Endodermal cell (in vitro differentiated cells): ENCODE measurements at regions not wholly inside any gene's neighbourhood (a gene's known extent, or its start where the extent isn't known, plus 50 kb on each side); places are given as distances from the start of the nearest gene placed in this dataset.
A peak's percentile ranks its signal among the peaks of the same experiment; 100 is the strongest.
"Not testable (repeated sequence)": the region's sequence is repeated elsewhere in the genome, so short reads cannot be mapped to it uniquely, and the experiment has no call there.

ENCODE experiments used
- DNase-seq: peaks from one replicate; pipeline ENCODE4 v3.0.0-alpha.2; 2017
- H3K27ac ChIP-seq: 2 replicates; pipeline ENCODE4 v1.5.1; 2013; ENCODE audit warnings: mild to moderate bottlenecking, low read depth, low read length, moderate library complexity
- H3K27me3 ChIP-seq: 2 replicates; pipeline ENCODE4 v1.6.1; 2013; ENCODE audit warnings: mild to moderate bottlenecking, low read length, moderate library complexity; ENCODE audit not compliant: insufficient read depth, control insufficient read depth, poor library complexity, severe bottlenecking
- H3K36me3 ChIP-seq: 2 replicates; pipeline ENCODE4 v1.7.0; 2013; ENCODE audit warnings: mild to moderate bottlenecking, low read length, moderate library complexity; ENCODE audit not compliant: control insufficient read depth, insufficient read depth
- H3K4me1 ChIP-seq: one replicate; pipeline ENCODE4 v1.7.0; 2013; ENCODE audit warnings: low read length; ENCODE audit not compliant: control insufficient read depth, insufficient read depth
- H3K4me3 ChIP-seq: 2 replicates; pipeline ENCODE4 v1.5.1; 2013; ENCODE audit warnings: mild to moderate bottlenecking, low read length, moderate library complexity
- H3K9ac ChIP-seq: 2 replicates; pipeline ENCODE4 v1.6.1; 2013; ENCODE audit warnings: mild to moderate bottlenecking, low read length, moderate library complexity; ENCODE audit not compliant: poor library complexity, severe bottlenecking; ENCODE audit errors: extremely low read depth
- H3K9me3 ChIP-seq: 2 replicates; pipeline ENCODE4 v1.6.1; 2013; ENCODE audit warnings: mild to moderate bottlenecking, low read length, moderate library complexity; ENCODE audit not compliant: control insufficient read depth
- H3K27ac Mint-ChIP-seq: 2 replicates; pipeline ENCODE4 v1.8.0; 2020; ENCODE audit warnings: mixed read lengths
- H3K27me3 Mint-ChIP-seq: 2 replicates; pipeline ENCODE4 v1.8.0; 2021; ENCODE audit warnings: mild to moderate bottlenecking, mixed read lengths; ENCODE audit not compliant: insufficient read depth
- H3K36me3 Mint-ChIP-seq: 2 replicates; pipeline ENCODE4 v1.8.0; 2020; ENCODE audit warnings: low read depth, mixed read lengths
- H3K4me1 Mint-ChIP-seq: 2 replicates; pipeline ENCODE4 v1.8.0; 2020; ENCODE audit warnings: mixed read lengths
- H3K4me3 Mint-ChIP-seq: 2 replicates; pipeline ENCODE4 v1.8.0; 2020; ENCODE audit warnings: mild to moderate bottlenecking, moderate library complexity, mixed read lengths
- H3K9me3 Mint-ChIP-seq: 2 replicates; pipeline ENCODE4 v1.8.0; 2020; ENCODE audit warnings: mild to moderate bottlenecking, mixed read lengths
- WGBS, 2 experiments: methylation state at CpG; one replicate each; pipeline versions ENCODE4 v1.1.5 to v1.1.7; 2013; ENCODE audit warnings: missing lambda C conversion rate in 2 of 2, mixed read lengths in 1 of 2; ENCODE audit not compliant: insufficient coverage in 1 of 2, insufficient read length in 1 of 2; 5-methylcytosine and 5-hydroxymethylcytosine counted together
- TF ChIP-seq, protein P1 (sequence below): fragments of 200-600 bp; sonication (generic); conservative IDR thresholded peaks from 2 replicates; pipeline ENCODE4 v1.5.0; 2021; ENCODE audit warnings: antibody characterized with exemption, mild to moderate bottlenecking

DNA sequence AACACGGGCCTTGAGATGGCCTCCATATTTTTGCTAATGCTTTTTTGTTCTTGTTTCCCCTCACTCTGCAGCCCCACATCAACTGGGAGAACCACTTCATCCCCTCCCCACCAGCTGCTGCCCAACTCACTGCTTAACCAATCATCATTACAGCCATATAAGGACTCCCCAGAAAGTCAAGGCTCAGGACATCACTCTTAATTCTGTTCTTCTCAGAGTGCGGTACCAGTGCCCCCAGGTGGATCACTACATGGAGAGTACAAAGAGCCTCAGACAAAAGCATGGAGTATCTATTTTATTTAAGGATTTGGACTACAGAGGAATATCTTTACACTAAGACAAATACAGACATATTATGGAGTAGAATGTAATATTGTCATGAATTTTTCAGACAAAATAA, 340.6 kb downstream of the PAX3 start:
- 92% methylated on average over 2 of the region's 2 CpGs; no CpG with 5 or more reads in 1 of the 2 experiments for WGBS, 2 experiments
- TF ChIP-seq, protein P1, sequence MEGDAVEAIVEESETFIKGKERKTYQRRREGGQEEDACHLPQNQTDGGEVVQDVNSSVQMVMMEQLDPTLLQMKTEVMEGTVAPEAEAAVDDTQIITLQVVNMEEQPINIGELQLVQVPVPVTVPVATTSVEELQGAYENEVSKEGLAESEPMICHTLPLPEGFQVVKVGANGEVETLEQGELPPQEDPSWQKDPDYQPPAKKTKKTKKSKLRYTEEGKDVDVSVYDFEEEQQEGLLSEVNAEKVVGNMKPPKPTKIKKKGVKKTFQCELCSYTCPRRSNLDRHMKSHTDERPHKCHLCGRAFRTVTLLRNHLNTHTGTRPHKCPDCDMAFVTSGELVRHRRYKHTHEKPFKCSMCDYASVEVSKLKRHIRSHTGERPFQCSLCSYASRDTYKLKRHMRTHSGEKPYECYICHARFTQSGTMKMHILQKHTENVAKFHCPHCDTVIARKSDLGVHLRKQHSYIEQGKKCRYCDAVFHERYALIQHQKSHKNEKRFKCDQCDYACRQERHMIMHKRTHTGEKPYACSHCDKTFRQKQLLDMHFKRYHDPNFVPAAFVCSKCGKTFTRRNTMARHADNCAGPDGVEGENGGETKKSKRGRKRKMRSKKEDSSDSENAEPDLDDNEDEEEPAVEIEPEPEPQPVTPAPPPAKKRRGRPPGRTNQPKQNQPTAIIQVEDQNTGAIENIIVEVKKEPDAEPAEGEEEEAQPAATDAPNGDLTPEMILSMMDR = peak; percentile 77
- no peak overlapping the region for H3K9ac ChIP-seq
- H3K27me3 Mint-ChIP-seq = no peaks in the 10 kb centered on the region
- H3K4me1 ChIP-seq = no peaks in the 10 kb centered on the region
- H3K36me3 ChIP-seq = no peaks in the 10 kb centered on the region
- H3K4me3 ChIP-seq = no peak overlapping the region
- H3K27ac ChIP-seq = no peak overlapping the region
- DNase-seq = peak; percentile 65
- no peak overlapping the region for H3K4me3 Mint-ChIP-seq
- no peaks in the 10 kb centered on the region for H3K27me3 ChIP-seq
- H3K36me3 Mint-ChIP-seq = no peaks in the 10 kb centered on the region
- no peaks in the 10 kb centered on the region for H3K9me3 Mint-ChIP-seq
- H3K9me3 ChIP-seq = no peaks in the 10 kb centered on the region
- H3K27ac Mint-ChIP-seq = no peak overlapping the region
- H3K4me1 Mint-ChIP-seq = peaks cover 14% of the 10 kb centered on the region

DNA sequence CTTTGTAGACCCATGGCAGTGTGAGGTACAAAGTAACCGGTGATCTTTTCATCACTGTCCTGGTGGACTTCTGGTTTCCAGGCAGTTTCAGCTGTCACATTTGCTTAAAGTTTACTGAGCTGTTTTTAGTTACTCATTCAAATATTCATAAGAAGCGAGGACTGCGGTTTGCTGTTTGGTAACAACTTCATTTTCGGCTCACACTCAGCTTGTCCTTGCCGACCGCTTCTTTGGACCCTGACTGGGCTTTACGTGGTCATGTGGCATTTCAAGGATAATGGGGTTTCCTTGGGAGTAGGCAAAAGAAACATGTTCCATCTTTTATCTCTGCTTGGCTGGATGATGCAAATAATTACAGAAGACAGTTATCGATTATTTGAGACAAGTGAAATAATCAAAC, 350.7 kb downstream of the PAX3 start:
- peaks cover 2% of the 10 kb centered on the region for H3K27me3 Mint-ChIP-seq
- TF ChIP-seq, protein P1 = no peak
- no peaks in the 10 kb centered on the region for H3K4me1 ChIP-seq
- H3K9ac ChIP-seq = no peak overlapping the region
- no peak overlapping the region for H3K4me3 ChIP-seq
- H3K9me3 Mint-ChIP-seq = peaks cover 16% of the 10 kb centered on the region
- H3K36me3 Mint-ChIP-seq = peaks cover 9% of the 10 kb centered on the region
- no peak overlapping the region for H3K27ac ChIP-seq
- H3K36me3 ChIP-seq = no peaks in the 10 kb centered on the region
- no peak overlapping the region for H3K27ac Mint-ChIP-seq
- WGBS, 2 experiments = 95 to 99% methylated on average over 7 to 8 of the region's 8 CpGs
- H3K4me3 Mint-ChIP-seq = no peak overlapping the region
- H3K4me1 Mint-ChIP-seq = peaks cover 10% of the 10 kb centered on the region
- DNase-seq = no peak
- peaks cover 6% of the 10 kb centered on the region for H3K9me3 ChIP-seq
- H3K27me3 ChIP-seq = no peaks in the 10 kb centered on the region

DNA sequence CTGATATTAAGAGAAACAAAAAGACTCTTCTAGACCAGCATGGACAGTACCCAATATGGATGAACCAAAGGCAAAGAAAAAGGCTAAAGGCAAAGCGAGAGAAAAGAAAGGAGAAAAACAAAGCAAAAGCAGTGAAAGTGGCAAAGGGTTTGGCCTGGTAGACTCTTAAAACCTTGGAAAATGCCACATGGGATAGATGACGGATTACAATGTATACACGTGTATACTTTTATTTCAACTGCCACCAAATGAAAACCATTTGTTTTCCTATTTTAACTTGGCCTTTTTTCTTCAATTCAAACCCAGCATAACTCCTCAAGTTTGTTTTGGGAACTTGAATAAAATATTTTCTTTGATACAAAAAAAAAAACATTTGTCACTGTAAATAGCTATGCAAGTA, 354.3 kb downstream of the PAX3 start:
- not testable (repeated sequence) for H3K4me3 ChIP-seq, H3K27me3 Mint-ChIP-seq, H3K36me3 ChIP-seq, H3K27ac Mint-ChIP-seq, H3K9me3 ChIP-seq, H3K36me3 Mint-ChIP-seq, H3K27me3 ChIP-seq, H3K4me1 Mint-ChIP-seq, H3K27ac ChIP-seq, H3K9ac ChIP-seq, H3K4me1 ChIP-seq, DNase-seq, H3K4me3 Mint-ChIP-seq
- 94 to 100% methylated on average over 1 to 3 of the region's 3 CpGs for WGBS, 2 experiments
- H3K9me3 Mint-ChIP-seq = peaks cover 15% of the 10 kb centered on the region

DNA sequence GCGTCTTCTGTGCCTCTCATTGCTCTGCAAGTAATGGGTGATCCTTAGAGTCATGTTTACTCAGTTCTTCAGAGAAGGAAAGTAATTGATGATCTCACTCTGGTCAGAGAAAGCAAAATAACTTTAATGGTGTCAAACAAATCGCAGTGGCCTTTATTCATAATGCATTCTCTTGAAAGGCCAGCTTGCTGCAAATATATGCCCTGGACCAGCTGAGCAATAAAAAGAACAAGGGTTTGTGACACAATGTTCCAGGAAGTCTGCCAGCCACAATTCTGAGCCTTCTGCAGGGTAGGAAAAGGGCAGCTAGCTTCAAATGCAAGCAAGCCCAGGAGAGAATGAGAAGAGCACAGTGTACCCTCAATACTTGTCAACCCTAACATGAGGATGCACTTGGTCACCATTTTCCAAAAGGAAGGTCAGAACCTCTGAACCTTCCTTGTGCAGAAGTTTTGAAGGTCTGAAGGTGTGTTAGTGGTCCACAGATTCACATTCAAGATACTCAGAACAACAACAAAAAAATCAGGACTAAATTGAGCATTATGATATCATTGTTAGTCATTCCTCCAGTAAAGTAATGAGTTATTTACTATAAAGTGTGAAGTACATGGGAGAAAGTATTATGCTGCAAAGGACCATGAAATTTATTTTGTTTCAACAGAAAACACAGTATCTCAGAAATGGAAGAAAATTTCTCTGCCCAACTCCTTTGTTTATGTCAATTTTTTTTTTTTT, 355.6 kb downstream of the PAX3 start:
- peaks cover 15% of the 10 kb centered on the region for H3K9me3 Mint-ChIP-seq
- H3K36me3 ChIP-seq = no peaks in the 10 kb centered on the region
- H3K27me3 ChIP-seq = no peaks in the 10 kb centered on the region
- no peak overlapping the region for H3K9ac ChIP-seq
- H3K27ac Mint-ChIP-seq = no peak overlapping the region
- 85 to 86% methylated on average over 2 of the region's 2 CpGs for WGBS, 2 experiments
- H3K27ac ChIP-seq = no peak overlapping the region
- no peak for DNase-seq
- peaks cover 3% of the 10 kb centered on the region for H3K4me1 Mint-ChIP-seq
- H3K4me3 Mint-ChIP-seq = no peak overlapping the region
- TF ChIP-seq, protein P1 = no peak
- H3K4me1 ChIP-seq = no peaks in the 10 kb centered on the region
- peaks cover 7% of the 10 kb centered on the region for H3K36me3 Mint-ChIP-seq
- H3K4me3 ChIP-seq = no peak overlapping the region
- no peaks in the 10 kb centered on the region for H3K27me3 Mint-ChIP-seq
- H3K9me3 ChIP-seq = peaks cover 6% of the 10 kb centered on the region
